H1 (cell line): ENCODE measurements at regions not wholly inside any gene's neighbourhood (a gene's known extent, or its start where the extent isn't known, plus 50 kb on each side); places are given as distances from the start of the nearest gene placed in this dataset.

Experiments
- CTCF ChIA-PET: fragments of 300-600 bp; sonication (Branson Sonifier 250); formaldehyde crosslinking; loops from one replicate; lab custom pipeline; 2021; ENCODE audit not compliant: partially characterized antibody; lab: Charles Lee
- POLR2A ChIA-PET: fragments of 300-600 bp; sonication (Branson Sonifier 250); formaldehyde crosslinking; loops from one replicate; lab custom pipeline; 2021; ENCODE audit warnings: inconsistent platforms; ENCODE audit not compliant: partially characterized antibody; lab: Charles Lee
- DNase-seq, 2 experiments: peaks; one replicate each; pipeline versions ENCODE4 v3.0.0 to v3.0.0-alpha.2; 2010 to 2022; ENCODE audit warnings: low spot score in 2 of 2, low read depth in 1 of 2, mixed read lengths in 1 of 2
- FAIRE-seq: peaks from 2 replicates; lab custom pipeline; 2011; peaks lifted over from hg19 to GRCh38; lab: Jason Lieb, UNC
- H2AFZ ChIP-seq: 2 replicates; pipeline ENCODE4 v1.8.1; 2012; ENCODE audit warnings: low read length, inconsistent platforms
- H2AK5ac ChIP-seq: 2 replicates; pipeline ENCODE4 v1.6.1; 2013; ENCODE audit warnings: low read depth, low read length
- H2BK120ac ChIP-seq: replicated peaks from 2 replicates; pipeline ENCODE3; 2013; ENCODE audit warnings: low read depth, low read length, inconsistent platforms
- H2BK12ac ChIP-seq: 2 replicates; pipeline ENCODE4 v1.6.1; 2013; ENCODE audit warnings: low read depth, low read length
- H2BK15ac ChIP-seq: 2 replicates; pipeline ENCODE4 v1.6.1; 2013; ENCODE audit warnings: low read length
- H2BK20ac ChIP-seq: 2 replicates; pipeline ENCODE4 v1.6.1; 2013; ENCODE audit warnings: low read length
- H2BK5ac ChIP-seq: 2 replicates; pipeline ENCODE4 v1.6.1; 2013; ENCODE audit warnings: low read depth, low read length
- H3K14ac ChIP-seq: 2 replicates; pipeline ENCODE4 v1.6.1; 2013; ENCODE audit warnings: inconsistent platforms; ENCODE audit not compliant: insufficient read length
- H3K18ac ChIP-seq: 2 replicates; pipeline ENCODE4 v1.6.1; 2013; ENCODE audit warnings: low read length; ENCODE audit errors: extremely low read depth
- H3K23ac ChIP-seq: 2 replicates; pipeline ENCODE4 v1.6.1; 2013; ENCODE audit warnings: inconsistent platforms; ENCODE audit not compliant: insufficient read length
- H3K23me2 ChIP-seq: 2 replicates; pipeline ENCODE4 v1.6.1; 2013; ENCODE audit warnings: low read depth, low read length
- H3K27ac ChIP-seq: 2 replicates; pipeline ENCODE4 v1.6.1; 2011; ENCODE audit warnings: low read depth, low read length, inconsistent platforms
- H3K27me3 ChIP-seq, 4 experiments: replicated peaks in 1 of 4; 1 replicate in 1 of 4; 2 replicates in 3 of 4; pipeline versions ENCODE4 v1.6.1 to v1.8.1; 2011 to 2013; ENCODE audit warnings: low read length in 3 of 4, mild to moderate bottlenecking in 3 of 4, inconsistent platforms in 2 of 4, mixed read lengths in 2 of 4, moderate library complexity in 1 of 4; ENCODE audit not compliant: control insufficient read depth in 3 of 4, insufficient read depth in 3 of 4; ENCODE audit errors: extremely low read depth in 1 of 4
- H3K36me3 ChIP-seq, 4 experiments: 2 replicates each; pipeline versions ENCODE4 v1.6.1 to v1.8.1; 2011 to 2013; ENCODE audit warnings: mild to moderate bottlenecking in 4 of 4, low read length in 3 of 4, moderate library complexity in 2 of 4, control low read depth in 1 of 4, inconsistent platforms in 1 of 4; ENCODE audit not compliant: insufficient read depth in 4 of 4, control insufficient read depth in 2 of 4
- H3K4ac ChIP-seq: replicated peaks from 2 replicates; pipeline ENCODE3; 2013; ENCODE audit warnings: low read length, low read depth, mixed read lengths, inconsistent platforms; ENCODE audit not compliant: insufficient read length
- H3K4me1 ChIP-seq, 4 experiments: replicated peaks in 1 of 4; 1 replicate in 1 of 4; 2 replicates in 3 of 4; pipeline versions ENCODE4 v1.6.1 to v1.8.1; 2011 to 2013; ENCODE audit warnings: low read length in 3 of 4, inconsistent platforms in 2 of 4, mixed read lengths in 1 of 4; ENCODE audit not compliant: insufficient read depth in 4 of 4, control insufficient read depth in 3 of 4
- H3K4me2 ChIP-seq, 2 experiments: 2 replicates each; pipeline versions ENCODE4 v1.6.1 to v1.8.1; 2011 to 2013; ENCODE audit warnings: low read depth in 2 of 2, low read length in 2 of 2, control low read depth in 1 of 2, inconsistent platforms in 1 of 2, mild to moderate bottlenecking in 1 of 2; ENCODE audit not compliant: insufficient read depth in 1 of 2
- H3K4me3 ChIP-seq, 4 experiments: fragments of 200-600, 300-600 bp in 1 of 4; sonication (generic), shearing (Covaris generic), sonication (Bioruptor Twin) in 1 of 4; 2 replicates each; pipeline versions ENCODE4 v1.5.1 to v1.8.1; 2011 to 2016; ENCODE audit warnings: low read length in 4 of 4, low read depth in 3 of 4, control low read depth in 2 of 4, inconsistent platforms in 2 of 4, mild to moderate bottlenecking in 2 of 4, mixed read lengths in 1 of 4, moderate library complexity in 1 of 4; ENCODE audit not compliant: insufficient read depth in 2 of 4; ENCODE audit errors: extremely low read depth in 1 of 4
- H3K56ac ChIP-seq: replicated peaks from 2 replicates; pipeline ENCODE3; 2013; ENCODE audit warnings: low read depth, mild to moderate bottlenecking, mixed read lengths, low read length, inconsistent platforms; ENCODE audit not compliant: insufficient read length
- H3K79me1 ChIP-seq: 2 replicates; pipeline ENCODE4 v1.6.1; 2013; ENCODE audit warnings: low read depth, low read length, control low read depth
- H3K79me2 ChIP-seq, 2 experiments: 2 replicates each; pipeline versions ENCODE4 v1.6.1 to v1.8.1; 2012 to 2013; ENCODE audit warnings: low read length in 2 of 2, mild to moderate bottlenecking in 2 of 2, inconsistent platforms in 1 of 2; ENCODE audit not compliant: insufficient read depth in 2 of 2, control insufficient read depth in 1 of 2
- H3K9ac ChIP-seq, 4 experiments: replicated peaks in 1 of 4; 1 replicate in 1 of 4; 2 replicates in 3 of 4; pipeline versions ENCODE4 v1.6.1 to v1.8.1; 2011 to 2013; ENCODE audit warnings: low read depth in 3 of 4, low read length in 3 of 4, control low read depth in 2 of 4, mild to moderate bottlenecking in 2 of 4, moderate library complexity in 2 of 4, inconsistent platforms in 1 of 4; ENCODE audit errors: extremely low read depth in 1 of 4
- H3K9me3 ChIP-seq, 2 experiments: 2 replicates each; pipeline versions ENCODE4 v1.6.1 to v1.8.1; 2012 to 2013; ENCODE audit warnings: mild to moderate bottlenecking in 2 of 2, moderate library complexity in 2 of 2, control low read depth in 1 of 2, inconsistent platforms in 1 of 2, low read depth in 1 of 2, low read length in 1 of 2, mixed read lengths in 1 of 2; ENCODE audit not compliant: insufficient read depth in 2 of 2
- H4K20me1 ChIP-seq, 2 experiments: replicated peaks in 1 of 2; 2 replicates each; pipeline versions ENCODE3 to v1.8.1; 2011 to 2013; ENCODE audit warnings: inconsistent platforms in 2 of 2, low read length in 2 of 2, mild to moderate bottlenecking in 1 of 2; ENCODE audit not compliant: insufficient read depth in 2 of 2, control insufficient read depth in 1 of 2
- H4K5ac ChIP-seq: 2 replicates; pipeline ENCODE4 v1.6.1; 2013; ENCODE audit warnings: low read length, low read depth, mixed read lengths, inconsistent platforms; ENCODE audit not compliant: insufficient read length
- H4K8ac ChIP-seq: 2 replicates; pipeline ENCODE4 v1.8.0; 2013; ENCODE audit warnings: mild to moderate bottlenecking, moderate library complexity, low read length, inconsistent platforms; ENCODE audit not compliant: insufficient read depth; ENCODE audit errors: extremely low read depth
- H4K91ac ChIP-seq: replicated peaks from 2 replicates; pipeline ENCODE3; 2013; ENCODE audit warnings: low read length, mixed read lengths, inconsistent platforms; ENCODE audit not compliant: insufficient read length
- HDAC2 ChIP-seq, 2 experiments: fragments of 300-600 bp in 1 of 2; sonication (generic) in 1 of 2; IDR thresholded peaks; 2 replicates each; pipeline ENCODE4 v1.6.1; 2011 to 2012; ENCODE audit warnings: low read depth in 2 of 2, low read length in 2 of 2, mild to moderate bottlenecking in 2 of 2, moderate library complexity in 2 of 2, borderline replicate concordance in 1 of 2, inconsistent platforms in 1 of 2
- WGBS, 2 experiments: shearing (Covaris generic) in 1 of 2; methylation state at CpG; one replicate each; pipeline versions ENCODE4 v1.1.6 to v1.1.7; 2013 to 2015; ENCODE audit warnings: low lambda C conversion rate in 2 of 2, mixed read lengths in 2 of 2, inconsistent platforms in 1 of 2, low coverage in 1 of 2, missing lambda C conversion rate in 1 of 2; ENCODE audit not compliant: insufficient replicate concordance in 2 of 2, insufficient coverage in 1 of 2, insufficient read length in 1 of 2; ENCODE audit errors: extremely low coverage in 1 of 2, missing lambda C conversion rate in 1 of 2; 5-methylcytosine and 5-hydroxymethylcytosine counted together
- TF ChIP-seq, protein P1 (sequence below): IDR thresholded peaks from 2 replicates; pipeline ENCODE4 v1.6.1; 2012; ENCODE audit warnings: low read length, inconsistent platforms

GRCh38 chr7:156534925-156535324 is 105.6 kb upstream of the RNF32 start:
- no peak overlapping the region for H3K4me2 ChIP-seq
- H4K5ac ChIP-seq, result no peak overlapping the region
- H3K9ac ChIP-seq, result no peak overlapping the region
- H2BK15ac ChIP-seq, result no peak overlapping the region
- H3K79me2 ChIP-seq, result no peaks in the 10 kb centered on the region
- no peak overlapping the region for H2BK20ac ChIP-seq
- no peak overlapping the region for H2BK12ac ChIP-seq
- WGBS, 2 experiments, result 91% methylated on average over 9 of the region's 9 CpGs; no CpG with 5 or more reads in 1 of the 2 experiments
- no peak for TF ChIP-seq HDAC2 (IDR thresholded peaks at IDR 0.05; ENCODE audit: borderline replicate concordance in 1 of 2, low read depth in 2 of 2, low read length in 2 of 2)
- TF ChIP-seq, protein P1, sequence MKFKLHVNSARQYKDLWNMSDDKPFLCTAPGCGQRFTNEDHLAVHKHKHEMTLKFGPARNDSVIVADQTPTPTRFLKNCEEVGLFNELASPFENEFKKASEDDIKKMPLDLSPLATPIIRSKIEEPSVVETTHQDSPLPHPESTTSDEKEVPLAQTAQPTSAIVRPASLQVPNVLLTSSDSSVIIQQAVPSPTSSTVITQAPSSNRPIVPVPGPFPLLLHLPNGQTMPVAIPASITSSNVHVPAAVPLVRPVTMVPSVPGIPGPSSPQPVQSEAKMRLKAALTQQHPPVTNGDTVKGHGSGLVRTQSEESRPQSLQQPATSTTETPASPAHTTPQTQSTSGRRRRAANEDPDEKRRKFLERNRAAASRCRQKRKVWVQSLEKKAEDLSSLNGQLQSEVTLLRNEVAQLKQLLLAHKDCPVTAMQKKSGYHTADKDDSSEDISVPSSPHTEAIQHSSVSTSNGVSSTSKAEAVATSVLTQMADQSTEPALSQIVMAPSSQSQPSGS, result no peak
- H3K9me3 ChIP-seq, result no peaks in the 10 kb centered on the region
- FAIRE-seq, result no peak
- no peak overlapping the region for H3K14ac ChIP-seq
- H3K23ac ChIP-seq, result no peak overlapping the region
- H3K56ac ChIP-seq, result no peak overlapping the region
- H4K20me1 ChIP-seq, result no peaks in the 10 kb centered on the region
- no peak overlapping the region for H3K18ac ChIP-seq
- H3K79me1 ChIP-seq, result no peaks in the 10 kb centered on the region
- H2AK5ac ChIP-seq, result no peak overlapping the region
- DNase-seq, result no peak
- no peak overlapping the region for H4K8ac ChIP-seq
- ChIA-PET POLR2A (no interaction called here), CTCF (no interaction called here)
- H3K27ac ChIP-seq, result no peak overlapping the region
- H3K36me3 ChIP-seq, result no peaks in the 10 kb centered on the region
- H3K4ac ChIP-seq, result no peak overlapping the region
- no peak overlapping the region for H2BK120ac ChIP-seq
- no peak overlapping the region for H4K91ac ChIP-seq
- H3K27me3 ChIP-seq, result no peaks in the 10 kb centered on the region
- no peaks in the 10 kb centered on the region for H3K23me2 ChIP-seq
- H2BK5ac ChIP-seq, result no peak overlapping the region
- H3K4me3 ChIP-seq, result no peak overlapping the region
- no peak overlapping the region for H2AFZ ChIP-seq
- H3K4me1 ChIP-seq, result no peaks in the 10 kb centered on the region
